CD14-positive monocyte (primary cell): ENCODE measurements at regions not wholly inside any gene's neighbourhood (a gene's known extent, or its start where the extent isn't known, plus 50 kb on each side); places are given as distances from the start of the nearest gene placed in this dataset.

Source experiments
- DNase-seq, 3 donors: peaks; one replicate each; pipeline ENCODE4 v3.0.0-alpha.2; 2011 to 2022
- H2AFZ ChIP-seq: 2 replicates; pipeline ENCODE4 v1.6.0; 2012; ENCODE audit warnings: mild to moderate bottlenecking, low read depth, low read length, inconsistent platforms; ENCODE audit not compliant: insufficient read depth, poor library complexity, severe bottlenecking
- H3K27ac ChIP-seq, 2 donors: 1 replicate in 1 of 2; 2 replicates in 1 of 2; pipeline ENCODE4 v1.5.1; 2012 to 2013; ENCODE audit warnings: low read length in 2 of 2, control low read depth in 1 of 2, inconsistent platforms in 1 of 2, low read depth in 1 of 2, mild to moderate bottlenecking in 1 of 2
- H3K27me3 ChIP-seq, 2 donors: one replicate each; pipeline versions ENCODE4 v1.6.0 to v1.6.1; 2011 to 2013; ENCODE audit warnings: low read length in 2 of 2; ENCODE audit not compliant: control insufficient read depth in 2 of 2, insufficient read depth in 2 of 2
- H3K36me3 ChIP-seq, 2 donors: replicated peaks in 1 of 2; 1 replicate in 1 of 2; 2 replicates in 1 of 2; pipeline versions ENCODE4 v1.5.1 to v1.6.1; 2012 to 2013; ENCODE audit warnings: low read length in 2 of 2, control low read depth in 1 of 2, inconsistent platforms in 1 of 2, mild to moderate bottlenecking in 1 of 2; ENCODE audit not compliant: insufficient read depth in 2 of 2, control insufficient read depth in 1 of 2
- H3K4me1 ChIP-seq, 2 donors: 1 replicate in 1 of 2; 2 replicates in 1 of 2; pipeline versions ENCODE4 v1.5.1 to v1.6.1; 2012 to 2013; ENCODE audit warnings: low read length in 2 of 2, control low read depth in 1 of 2, inconsistent platforms in 1 of 2, mild to moderate bottlenecking in 1 of 2, moderate library complexity in 1 of 2; ENCODE audit not compliant: insufficient read depth in 2 of 2, control insufficient read depth in 1 of 2
- H3K4me2 ChIP-seq: replicated peaks from 2 replicates; pipeline ENCODE3; 2012; ENCODE audit warnings: low read length, moderate library complexity, mild to moderate bottlenecking; ENCODE audit not compliant: poor library complexity, severe bottlenecking; ENCODE audit errors: extremely low read depth
- H3K4me3 ChIP-seq, 3 experiments: fragments of 200-600 bp in 1 of 3; sonication (generic) in 1 of 3; replicated peaks in 1 of 3; 1 replicate in 2 of 3; 2 replicates in 1 of 3; pipeline ENCODE4 v1.5.1; 2011 to 2013; ENCODE audit warnings: low read length in 3 of 3, mild to moderate bottlenecking in 3 of 3, control low read depth in 2 of 3, low read depth in 2 of 3, inconsistent platforms in 1 of 3, moderate library complexity in 1 of 3
- H3K79me2 ChIP-seq: 2 replicates; pipeline ENCODE4 v1.6.0; 2012; ENCODE audit warnings: mild to moderate bottlenecking, control low read depth, inconsistent platforms, low read length, moderate library complexity; ENCODE audit not compliant: insufficient read depth
- H3K9ac ChIP-seq: 2 replicates; pipeline ENCODE4 v1.6.0; 2017; ENCODE audit warnings: low read length, mild to moderate bottlenecking; ENCODE audit not compliant: insufficient read depth, poor library complexity, severe bottlenecking
- H3K9me3 ChIP-seq, 2 donors: replicated peaks in 1 of 2; 1 replicate in 1 of 2; 2 replicates in 1 of 2; pipeline versions ENCODE4 v1.5.1 to v1.6.1; 2012 to 2013; ENCODE audit warnings: low read length in 2 of 2, control low read depth in 1 of 2; ENCODE audit not compliant: control insufficient read depth in 1 of 2, insufficient read depth in 1 of 2
- H4K20me1 ChIP-seq: 2 replicates; pipeline ENCODE4 v1.6.0; 2012; ENCODE audit warnings: mild to moderate bottlenecking, low read length, control low read depth, moderate library complexity; ENCODE audit not compliant: insufficient read depth
- H3K27ac Mint-ChIP-seq, 7 donors: one replicate each; pipeline ENCODE4 v1.8.0; 2020; ENCODE audit warnings: mild to moderate bottlenecking in 7 of 7, mixed read lengths in 7 of 7, moderate library complexity in 6 of 7, inconsistent platforms in 2 of 7
- H3K27me3 Mint-ChIP-seq, 3 donors: one replicate each; pipeline ENCODE4 v1.8.0; 2021 to 2022; ENCODE audit warnings: low read depth in 3 of 3, mild to moderate bottlenecking in 3 of 3, mixed read lengths in 3 of 3, moderate library complexity in 3 of 3, inconsistent platforms in 1 of 3
- H3K36me3 Mint-ChIP-seq, 2 donors: one replicate each; pipeline ENCODE4 v1.8.0; 2020; ENCODE audit warnings: mixed read lengths in 2 of 2, inconsistent platforms in 1 of 2, mild to moderate bottlenecking in 1 of 2
- H3K4me1 Mint-ChIP-seq: one replicate; pipeline ENCODE4 v1.8.0; 2020; ENCODE audit warnings: mild to moderate bottlenecking, mixed read lengths
- H3K4me3 Mint-ChIP-seq, 2 donors: one replicate each; pipeline ENCODE4 v1.8.0; 2020; ENCODE audit warnings: mild to moderate bottlenecking in 2 of 2, mixed read lengths in 2 of 2, moderate library complexity in 1 of 2
- H3K9me3 Mint-ChIP-seq, 7 donors: one replicate each; pipeline ENCODE4 v1.8.0; 2020 to 2022; ENCODE audit warnings: mixed read lengths in 7 of 7, mild to moderate bottlenecking in 6 of 7, moderate library complexity in 6 of 7, inconsistent platforms in 2 of 7
- WGBS: methylation state at CpG from one replicate; pipeline ENCODE4 v1.1.5; 2013; ENCODE audit warnings: missing lambda C conversion rate; ENCODE audit not compliant: insufficient coverage; 5-methylcytosine and 5-hydroxymethylcytosine counted together
- intact Hi-C, 2 donors: fragments of 100-400 bp; cut with micrococcal nuclease; formaldehyde crosslinking; loops; one replicate each; pipeline versions ENCODE4 v1.15.0 to v1.15.1; 2023
- TF ChIP-seq, protein P1 (sequence below): fragments of 200-600 bp; IDR thresholded peaks from one replicate; pipeline ENCODE4 v1.8.0; 2022; ENCODE audit warnings: antibody characterized with exemption, mild to moderate bottlenecking

DNA sequence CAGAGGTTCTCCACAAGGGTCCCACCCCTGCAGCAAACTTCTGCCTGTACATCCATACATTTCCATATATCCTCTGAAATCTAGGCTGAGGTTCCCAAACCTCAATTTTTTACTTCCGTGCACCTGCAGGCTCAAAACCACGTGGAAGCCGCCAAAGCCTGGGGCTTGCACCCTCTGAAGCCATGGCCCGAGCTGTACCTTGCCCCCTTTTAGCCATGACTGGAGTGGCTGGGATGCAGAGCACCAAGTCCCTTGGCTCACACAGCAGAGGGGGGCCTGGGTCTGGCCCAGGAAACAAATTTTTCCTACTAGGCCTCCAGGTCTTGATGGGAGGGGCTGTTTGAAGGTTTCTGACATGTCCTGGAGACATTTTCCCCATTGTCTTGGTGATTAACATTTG, 84.4 kb downstream of the FSCB start:
- intact Hi-C loops: no loop called here
- Histone ChIP-seq H3K9ac (no peak overlapping the region), H3K36me3 (no peaks in the 10 kb centered on the region), H4K20me1 (no peaks in the 10 kb centered on the region), H3K9me3 (peaks cover 7 to 10% of the 10 kb centered on the region in 2 donors), H3K4me3 (no peak overlapping the region), H3K27me3 (no peaks in the 10 kb centered on the region), H3K27ac (no peak overlapping the region), H3K4me2 (no peak overlapping the region), H3K4me1 (no peaks in the 10 kb centered on the region), H2AFZ (no peak overlapping the region), H3K79me2 (no peaks in the 10 kb centered on the region)
- H3K36me3 Mint-ChIP-seq: no peaks in the 10 kb centered on the region
- peaks cover 2 to 14% (median 8%) of the 10 kb centered on the region in 7 donors for H3K9me3 Mint-ChIP-seq
- WGBS: 94% methylated on average over 4 of the region's 4 CpGs
- DNase-seq: no peak
- H3K4me1 Mint-ChIP-seq: no peaks in the 10 kb centered on the region
- H3K27me3 Mint-ChIP-seq: peaks cover 0 to 1% (median 0%) of the 10 kb centered on the region in 3 donors
- TF ChIP-seq, protein P1, sequence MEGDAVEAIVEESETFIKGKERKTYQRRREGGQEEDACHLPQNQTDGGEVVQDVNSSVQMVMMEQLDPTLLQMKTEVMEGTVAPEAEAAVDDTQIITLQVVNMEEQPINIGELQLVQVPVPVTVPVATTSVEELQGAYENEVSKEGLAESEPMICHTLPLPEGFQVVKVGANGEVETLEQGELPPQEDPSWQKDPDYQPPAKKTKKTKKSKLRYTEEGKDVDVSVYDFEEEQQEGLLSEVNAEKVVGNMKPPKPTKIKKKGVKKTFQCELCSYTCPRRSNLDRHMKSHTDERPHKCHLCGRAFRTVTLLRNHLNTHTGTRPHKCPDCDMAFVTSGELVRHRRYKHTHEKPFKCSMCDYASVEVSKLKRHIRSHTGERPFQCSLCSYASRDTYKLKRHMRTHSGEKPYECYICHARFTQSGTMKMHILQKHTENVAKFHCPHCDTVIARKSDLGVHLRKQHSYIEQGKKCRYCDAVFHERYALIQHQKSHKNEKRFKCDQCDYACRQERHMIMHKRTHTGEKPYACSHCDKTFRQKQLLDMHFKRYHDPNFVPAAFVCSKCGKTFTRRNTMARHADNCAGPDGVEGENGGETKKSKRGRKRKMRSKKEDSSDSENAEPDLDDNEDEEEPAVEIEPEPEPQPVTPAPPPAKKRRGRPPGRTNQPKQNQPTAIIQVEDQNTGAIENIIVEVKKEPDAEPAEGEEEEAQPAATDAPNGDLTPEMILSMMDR: no peak
- H3K4me3 Mint-ChIP-seq: no peak overlapping the region
- H3K27ac Mint-ChIP-seq: no peak overlapping the region

DNA sequence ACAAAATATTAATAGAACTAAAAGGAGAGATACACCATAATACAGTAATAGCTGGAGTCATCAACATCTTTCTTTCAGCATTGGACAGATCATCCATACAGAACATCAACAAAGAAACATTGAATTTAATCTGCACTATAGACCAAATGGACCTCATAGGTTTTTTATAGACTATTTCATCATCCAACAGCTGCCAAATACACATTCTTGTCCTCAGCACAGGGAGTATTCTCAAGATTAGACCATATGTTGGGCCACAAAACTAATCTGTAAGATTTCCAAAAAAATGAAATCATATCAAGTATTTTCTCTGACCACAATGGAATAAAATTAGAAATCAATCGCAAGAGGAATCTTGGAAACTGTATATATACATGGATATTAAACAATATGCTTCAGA, 86.9 kb downstream of the FSCB start:
- H3K79me2 ChIP-seq: no peaks in the 10 kb centered on the region
- H3K36me3 Mint-ChIP-seq: no peaks in the 10 kb centered on the region
- H3K4me1 ChIP-seq: no peaks in the 10 kb centered on the region
- H3K4me3 Mint-ChIP-seq: no peak overlapping the region
- no peaks in the 10 kb centered on the region for H3K4me1 Mint-ChIP-seq
- H3K27me3 ChIP-seq: no peaks in the 10 kb centered on the region
- no peaks in the 10 kb centered on the region for H3K36me3 ChIP-seq
- H3K27ac Mint-ChIP-seq: no peak overlapping the region
- no peak for DNase-seq
- peaks cover 8 to 16% of the 10 kb centered on the region in 2 donors for H3K9me3 ChIP-seq
- H3K4me2 ChIP-seq: no peak overlapping the region
- TF ChIP-seq, protein P1: no peak
- intact Hi-C loops: no loop called here
- no peak overlapping the region for H2AFZ ChIP-seq
- H3K4me3 ChIP-seq: no peak overlapping the region
- peaks cover 4 to 20% (median 10%) of the 10 kb centered on the region in 7 donors for H3K9me3 Mint-ChIP-seq
- peaks cover 0 to 1% (median 0%) of the 10 kb centered on the region in 3 donors for H3K27me3 Mint-ChIP-seq
- no peak overlapping the region for H3K9ac ChIP-seq
- WGBS: no CpG with 5 or more reads among the region's 1 CpG
- no peaks in the 10 kb centered on the region for H4K20me1 ChIP-seq
- no peak overlapping the region for H3K27ac ChIP-seq
